Ectodermal cell (in vitro differentiated cells): ENCODE measurements at regions not wholly inside any gene's neighbourhood (a gene's known extent, or its start where the extent isn't known, plus 50 kb on each side); places are given as distances from the start of the nearest gene placed in this dataset.
"Not testable (repeated sequence)": the region's sequence is repeated elsewhere in the genome, so short reads cannot be mapped to it uniquely, and the experiment has no call there.

Source experiments
- H3K27ac ChIP-seq: 2 replicates; pipeline ENCODE4 v1.7.0; 2013; ENCODE audit warnings: mild to moderate bottlenecking, low read depth, low read length; ENCODE audit not compliant: insufficient read depth, poor library complexity, severe bottlenecking
- H3K27me3 ChIP-seq: 2 replicates; pipeline ENCODE4 v1.7.0; 2013; ENCODE audit warnings: mild to moderate bottlenecking, low read length; ENCODE audit not compliant: insufficient read depth, control insufficient read depth, poor library complexity, severe bottlenecking
- H3K36me3 ChIP-seq: one replicate; pipeline ENCODE4 v1.7.0; 2013; ENCODE audit warnings: low read length; ENCODE audit not compliant: control insufficient read depth, insufficient read depth
- H3K4me1 ChIP-seq: one replicate; pipeline ENCODE4 v1.7.0; 2013; ENCODE audit warnings: low read length; ENCODE audit not compliant: control insufficient read depth, insufficient read depth
- H3K4me3 ChIP-seq: 2 replicates; pipeline ENCODE4 v1.7.0; 2013; ENCODE audit warnings: low read depth, low read length, control low read depth; ENCODE audit not compliant: insufficient read depth
- H3K9me3 ChIP-seq: 2 replicates; pipeline ENCODE4 v1.7.0; 2013; ENCODE audit warnings: mild to moderate bottlenecking, low read length, moderate library complexity; ENCODE audit not compliant: control insufficient read depth
- WGBS, 2 experiments: methylation state at CpG; one replicate each; pipeline ENCODE4 v1.1.7; 2013; ENCODE audit warnings: missing lambda C conversion rate in 2 of 2; 5-methylcytosine and 5-hydroxymethylcytosine counted together

DNA sequence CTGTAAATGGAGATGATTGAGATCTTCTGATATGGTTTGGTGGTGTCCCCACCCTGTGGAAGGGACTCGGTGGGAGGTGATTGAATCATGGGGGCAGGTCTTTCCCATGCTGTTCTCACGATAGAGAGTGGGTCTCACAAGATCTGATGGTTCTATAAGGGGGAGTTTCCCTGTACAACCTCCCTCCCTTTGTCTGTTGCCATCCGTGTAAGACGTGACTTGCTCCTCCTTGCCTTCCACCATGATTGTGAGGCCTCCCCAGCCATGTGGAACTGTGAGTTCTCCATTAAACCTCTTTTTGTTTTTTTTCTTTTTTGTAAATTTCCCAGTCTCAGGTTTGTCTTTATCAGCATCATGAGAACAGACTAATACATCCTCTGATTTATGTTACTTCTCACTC is 55.1 kb upstream of the PAGE5 start:
- H3K9me3 ChIP-seq, H3K27me3 ChIP-seq, H3K4me3 ChIP-seq, H3K27ac ChIP-seq, H3K36me3 ChIP-seq, H3K4me1 ChIP-seq: not testable (repeated sequence)
- 81 to 93% methylated on average over 4 of the region's 4 CpGs for WGBS, 2 experiments

DNA sequence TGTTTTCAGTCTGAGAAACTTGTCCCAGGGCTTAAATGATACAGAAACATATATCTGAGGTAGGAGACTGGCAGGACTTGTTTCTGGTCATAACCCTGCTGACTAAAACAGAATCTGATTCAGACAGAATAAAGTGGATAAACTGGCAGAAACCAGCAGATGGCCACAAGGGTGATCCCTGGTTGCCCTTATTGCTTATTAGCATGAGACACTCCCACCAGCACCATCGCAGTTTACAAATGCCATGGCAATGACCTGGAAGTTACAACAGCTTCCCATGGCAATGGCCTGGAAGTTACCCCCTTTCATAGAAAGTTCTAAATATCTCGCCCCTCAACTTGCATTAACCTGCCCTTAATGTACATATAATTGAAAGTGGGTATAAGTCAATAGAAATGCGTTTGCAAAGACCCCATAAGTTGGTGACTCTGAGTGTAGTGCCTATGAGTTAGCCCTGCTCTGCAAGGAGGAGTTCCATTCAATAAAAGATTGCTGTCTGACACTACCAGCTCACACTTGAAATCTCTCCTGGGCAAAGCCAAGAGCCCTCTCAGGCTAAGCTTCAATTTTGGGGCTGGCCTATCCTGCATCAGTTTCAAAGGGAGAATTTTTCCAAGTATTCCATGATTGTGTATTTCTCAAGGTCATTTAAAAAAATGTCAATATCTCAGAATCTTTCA is 52.9 kb upstream of the PAGE5 start:
- no peaks in the 10 kb centered on the region for H3K36me3 ChIP-seq
- H3K27ac ChIP-seq: no peak overlapping the region
- no peaks in the 10 kb centered on the region for H3K9me3 ChIP-seq
- 76 to 92% methylated on average over 2 to 3 of the region's 3 CpGs for WGBS, 2 experiments
- no peaks in the 10 kb centered on the region for H3K27me3 ChIP-seq
- H3K4me1 ChIP-seq: no peaks in the 10 kb centered on the region
- no peak overlapping the region for H3K4me3 ChIP-seq

DNA sequence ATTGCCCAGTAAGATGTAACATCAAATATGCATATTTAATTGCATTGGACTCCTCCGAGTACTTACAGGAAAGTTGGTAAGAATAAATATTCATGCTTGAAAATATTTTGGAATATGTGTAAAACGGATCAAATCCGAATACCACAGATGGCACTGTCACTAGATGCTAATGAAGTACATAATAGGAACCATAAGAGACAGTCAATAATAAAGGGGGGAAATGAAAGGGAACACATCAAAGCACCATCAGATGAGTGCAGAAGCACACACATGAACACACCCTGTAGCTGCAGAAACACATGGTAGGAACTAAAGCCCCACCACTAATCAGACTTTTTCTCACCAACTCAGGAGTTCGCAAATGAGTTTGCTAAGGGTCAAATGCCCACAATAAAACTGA is 52.2 kb upstream of the PAGE5 start:
- 94% methylated on average over 4 of the region's 4 CpGs for WGBS, 2 experiments
- no peaks in the 10 kb centered on the region for H3K36me3 ChIP-seq
- no peaks in the 10 kb centered on the region for H3K27me3 ChIP-seq

GRCh38 chrX:55169782-55170181 is 50.4 kb upstream of the PAGE5 start:
- H3K9me3 ChIP-seq: no peaks in the 10 kb centered on the region
- H3K27me3 ChIP-seq: no peaks in the 10 kb centered on the region
- no peak overlapping the region for H3K4me3 ChIP-seq
- no peak overlapping the region for H3K27ac ChIP-seq
- H3K36me3 ChIP-seq: no peaks in the 10 kb centered on the region
- no peaks in the 10 kb centered on the region for H3K4me1 ChIP-seq

More for the DNA sequence above, 52.2 kb upstream of the PAGE5 start:
- no peaks in the 10 kb centered on the region for H3K4me1 ChIP-seq
- H3K27ac ChIP-seq: no peak overlapping the region
- H3K4me3 ChIP-seq: no peak overlapping the region
- H3K9me3 ChIP-seq: no peaks in the 10 kb centered on the region
